Small intestine (tissue), 7 donors: ENCODE measurements at regions not wholly inside any gene's neighbourhood (a gene's known extent, or its start where the extent isn't known, plus 50 kb on each side); places are given as distances from the start of the nearest gene placed in this dataset.
A peak's percentile ranks its signal among the peaks of the same experiment; 100 is the strongest.

Experiments
- DNase-seq, 2 donors: peaks; one replicate each; pipeline versions ENCODE4 v3.0.0 to v3.0.0-alpha.2; 2013
- FAIRE-seq: peaks from 2 replicates; lab custom pipeline; 2012; peaks lifted over from hg19 to GRCh38; lab: Jason Lieb, UNC
- H3K27ac ChIP-seq, 3 donors: one replicate each; pipeline ENCODE4 v1.5.1; 2013; ENCODE audit warnings: low read length in 2 of 3, mild to moderate bottlenecking in 2 of 3, control low read depth in 1 of 3, inconsistent platforms in 1 of 3, low read depth in 1 of 3, moderate library complexity in 1 of 3
- H3K27me3 ChIP-seq, 3 donors: one replicate each; pipeline ENCODE4 v1.6.1; 2013; ENCODE audit warnings: low read length in 3 of 3, inconsistent platforms in 1 of 3; ENCODE audit not compliant: control insufficient read depth in 3 of 3, insufficient read depth in 3 of 3
- H3K36me3 ChIP-seq, 3 donors: one replicate each; pipeline ENCODE4 v1.6.1; 2013; ENCODE audit warnings: low read length in 3 of 3, inconsistent platforms in 1 of 3, low read depth in 1 of 3, mild to moderate bottlenecking in 1 of 3, moderate library complexity in 1 of 3; ENCODE audit not compliant: control insufficient read depth in 3 of 3, insufficient read depth in 2 of 3
- H3K4me1 ChIP-seq, 3 donors: one replicate each; pipeline ENCODE4 v1.6.1; 2013; ENCODE audit warnings: low read length in 2 of 3, inconsistent platforms in 1 of 3, low read depth in 1 of 3, mild to moderate bottlenecking in 1 of 3, moderate library complexity in 1 of 3; ENCODE audit not compliant: control insufficient read depth in 3 of 3, insufficient read depth in 2 of 3
- H3K4me3 ChIP-seq, 3 donors: one replicate each; pipeline ENCODE4 v1.5.1; 2013; ENCODE audit warnings: low read length in 3 of 3, control low read depth in 1 of 3, inconsistent platforms in 1 of 3, low read depth in 1 of 3, mild to moderate bottlenecking in 1 of 3, moderate library complexity in 1 of 3
- H3K9me3 ChIP-seq, 2 donors: one replicate each; pipeline ENCODE4 v1.6.1; 2013; ENCODE audit warnings: low read depth in 1 of 2, low read length in 1 of 2; ENCODE audit not compliant: control insufficient read depth in 2 of 2, insufficient read depth in 1 of 2
- WGBS, 3 donors: extraction: QIAGEN DNeasy Blood & Tissue Kit; methylation state at CpG; one replicate each; pipeline ENCODE4 v1.1.7; 2013; 5-methylcytosine and 5-hydroxymethylcytosine counted together
- donor health status: healthy with polysubstance abuse.
- donor health status: control.
- donor health status: control.
- donor health status: Bipolar disorder and iron deficiency.
- donor health status: healthy.

DNA sequence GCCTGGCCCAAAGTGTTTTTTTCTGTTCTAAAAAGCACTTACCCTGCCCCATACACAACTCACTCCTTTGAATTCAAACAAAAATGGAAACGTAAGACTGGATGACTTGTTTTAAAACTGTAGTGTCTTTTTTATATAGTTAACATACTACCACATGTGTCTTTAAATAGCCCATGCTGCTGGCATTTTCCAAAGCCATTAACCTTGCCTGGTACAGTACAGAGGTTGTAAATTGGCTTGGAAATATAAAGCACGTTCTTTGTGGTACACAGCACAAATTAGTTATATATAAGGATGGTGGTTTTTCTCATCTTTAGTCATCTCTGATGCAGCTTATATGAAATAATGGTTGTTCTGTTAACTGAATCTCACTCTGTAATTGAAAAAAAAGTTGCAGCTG is 519.7 kb upstream of the ZNF608 start:
- Histone ChIP-seq H3K4me1 (no peaks in the 10 kb centered on the region), H3K9me3 (no peaks in the 10 kb centered on the region), H3K36me3 (no peaks in the 10 kb centered on the region), H3K27me3 (no peaks in the 10 kb centered on the region), H3K27ac (no peak overlapping the region), H3K4me3 (no peak overlapping the region)
- FAIRE-seq, result no peak
- WGBS, 3 donors, result 87 to 90% (median 88%) methylated on average over 2 of the region's 2 CpGs
- no peak for DNase-seq

DNA sequence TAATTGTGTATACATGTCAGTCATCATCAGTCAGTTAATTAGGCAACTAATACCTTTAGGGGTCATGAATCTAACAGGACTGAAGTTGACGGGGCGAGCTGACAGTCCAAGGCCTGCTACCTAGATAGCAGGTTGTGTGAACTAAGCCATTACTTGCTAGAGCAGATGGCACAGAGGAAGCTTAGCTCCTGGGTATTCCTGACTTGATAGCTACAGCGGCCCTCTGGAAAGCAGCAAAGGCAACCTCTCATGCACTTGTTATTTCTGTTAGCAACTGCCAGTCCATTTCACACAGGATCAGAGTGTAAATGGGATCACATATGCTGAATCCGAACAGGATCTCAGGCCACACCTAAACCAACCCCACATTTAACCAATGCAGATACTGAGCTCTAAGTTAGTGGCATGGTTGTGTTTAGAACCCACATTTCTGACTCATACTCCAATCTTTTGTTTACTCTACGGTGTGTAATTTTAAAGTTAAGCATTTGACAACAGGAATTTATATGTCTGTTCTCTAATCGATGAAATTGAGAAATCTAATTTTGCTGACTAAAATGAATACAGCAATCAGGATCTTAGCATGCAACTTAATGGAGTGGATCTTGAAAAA is 521.3 kb upstream of the ZNF608 start:
- Histone ChIP-seq H3K9me3 (no peaks in the 10 kb centered on the region), H3K27me3 (no peaks in the 10 kb centered on the region), H3K27ac (no peak overlapping the region), H3K4me1 (no peaks in the 10 kb centered on the region), H3K36me3 (no peaks in the 10 kb centered on the region), H3K4me3 (no peak overlapping the region)
- DNase-seq, result no peak
- FAIRE-seq, result no peak
- 91 to 95% (median 92%) methylated on average over 6 of the region's 6 CpGs for WGBS, 3 donors

DNA sequence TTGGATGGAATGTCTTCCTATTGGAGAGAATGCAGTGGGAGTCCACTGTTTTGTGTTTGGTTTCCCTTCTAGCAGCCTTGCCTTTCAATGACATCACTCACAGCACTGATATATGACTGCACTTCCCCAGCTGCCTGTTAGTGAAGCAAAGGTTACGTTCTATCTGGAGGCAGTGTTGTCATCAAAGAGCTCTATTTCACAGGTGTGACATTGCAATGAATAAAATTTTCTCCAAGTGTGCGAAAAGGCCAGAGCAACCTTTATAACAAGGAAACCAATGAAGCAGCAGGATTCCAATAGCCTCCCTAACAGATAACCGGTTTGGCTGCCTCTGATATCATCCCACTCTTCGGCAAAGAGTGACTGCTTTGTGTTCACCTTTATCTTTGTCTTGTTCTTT is 523.5 kb upstream of the ZNF608 start:
- FAIRE-seq, result no peak
- Histone ChIP-seq H3K9me3 (no peaks in the 10 kb centered on the region), H3K27me3 (no peaks in the 10 kb centered on the region), H3K27ac (no peak overlapping the region), H3K4me3 (no peak overlapping the region), H3K36me3 (no peaks in the 10 kb centered on the region), H3K4me1 (no peaks in the 10 kb centered on the region)
- peak; percentile 33 to 62 for DNase-seq
- 18 to 68% (median 43%) methylated on average over 4 of the region's 4 CpGs for WGBS, 3 donors

DNA sequence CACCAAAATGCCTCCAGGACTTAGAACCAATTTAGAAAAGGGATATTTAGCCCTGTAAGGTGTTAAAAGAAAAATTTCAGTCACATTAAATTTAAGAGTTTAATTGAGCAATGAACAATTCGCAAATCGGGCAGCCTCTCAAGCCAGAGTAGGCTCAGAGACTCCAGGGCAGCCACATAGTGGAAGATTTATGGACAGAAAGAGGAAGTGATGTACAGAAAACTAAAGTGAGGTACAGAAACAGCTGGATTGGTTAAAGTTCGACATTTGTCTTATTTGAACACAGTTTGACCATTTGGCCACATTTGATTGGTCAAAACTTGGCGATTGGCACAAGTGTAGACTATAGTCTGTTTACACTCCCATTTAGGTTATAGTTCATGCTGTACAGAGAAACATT is 525.9 kb upstream of the ZNF608 start:
- WGBS, 3 donors, result 81 to 85% (median 83%) methylated on average over 4 of the region's 4 CpGs
- Histone ChIP-seq H3K4me1 (no peaks in the 10 kb centered on the region), H3K36me3 (no peaks in the 10 kb centered on the region), H3K9me3 (no peaks in the 10 kb centered on the region), H3K27me3 (no peaks in the 10 kb centered on the region), H3K4me3 (no peak overlapping the region), H3K27ac (no peak overlapping the region)
- FAIRE-seq (no peak), DNase-seq (no peak)

DNA sequence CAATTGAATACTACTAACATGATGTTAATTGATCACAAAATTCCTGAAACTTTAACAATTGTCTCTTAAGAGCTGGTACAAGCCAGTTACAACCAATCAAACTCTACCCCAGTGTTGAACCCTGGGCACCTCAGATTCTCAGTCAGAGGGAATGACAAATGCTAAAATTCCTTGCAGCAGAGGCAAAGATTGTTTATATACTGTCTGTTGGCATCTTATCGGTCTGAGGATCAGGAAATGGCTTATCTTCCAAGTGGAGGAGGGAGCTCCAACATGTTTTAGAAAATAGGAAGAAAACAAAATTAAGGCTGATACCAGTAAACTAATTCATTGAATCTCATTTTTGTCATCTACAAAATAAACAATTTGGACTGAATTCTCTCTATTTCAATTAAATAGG is 527.8 kb upstream of the ZNF608 start:
- DNase-seq (no peak), FAIRE-seq (no peak)
- H3K4me3 ChIP-seq, result no peak overlapping the region
- no peaks in the 10 kb centered on the region for H3K9me3 ChIP-seq
- H3K4me1 ChIP-seq, result no peaks in the 10 kb centered on the region
- H3K27ac ChIP-seq, result no peak overlapping the region
- no peaks in the 10 kb centered on the region for H3K27me3 ChIP-seq
- H3K36me3 ChIP-seq, result no peaks in the 10 kb centered on the region
- WGBS, 3 donors, result 63 to 94% (median 73%) methylated on average over 1 of the region's 1 CpG

DNA sequence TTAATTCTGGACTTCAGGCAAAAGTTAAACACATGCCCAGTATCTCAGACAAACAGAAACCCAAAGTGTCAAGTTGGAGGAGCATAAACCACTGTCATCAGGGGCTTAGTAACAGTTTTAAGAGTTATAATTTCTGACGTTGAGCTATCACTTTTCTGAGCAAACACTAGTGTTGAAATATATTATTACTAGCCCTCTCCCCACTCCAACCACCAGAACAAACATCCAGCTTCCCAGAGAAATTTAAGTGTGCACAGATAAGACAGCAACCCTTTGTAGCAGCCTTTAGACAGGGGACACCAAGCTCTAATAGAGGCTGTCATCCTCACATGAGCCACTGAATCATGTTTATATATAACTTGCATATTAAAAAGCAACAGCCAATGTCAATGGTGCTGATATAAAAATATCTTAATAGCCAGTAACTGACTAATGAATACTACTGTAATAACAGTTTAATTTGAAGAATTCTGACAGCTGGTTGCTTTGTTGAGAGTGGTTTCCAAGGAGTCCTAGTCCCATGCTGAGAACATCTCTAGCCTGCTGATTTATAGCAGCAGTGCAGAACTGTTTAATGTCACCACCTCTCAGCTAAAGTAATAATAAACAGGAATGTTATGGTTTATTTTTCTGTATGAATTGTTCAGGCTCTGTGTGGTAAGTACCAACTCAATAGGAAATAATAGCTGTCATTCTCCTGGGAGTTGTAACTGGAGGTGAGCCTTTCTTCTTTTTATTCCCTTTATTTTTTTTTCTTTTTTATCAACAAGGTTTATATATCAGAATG is 528.7 kb upstream of the ZNF608 start:
- Histone ChIP-seq H3K27ac (no peak overlapping the region), H3K4me3 (no peak overlapping the region), H3K27me3 (no peaks in the 10 kb centered on the region), H3K36me3 (no peaks in the 10 kb centered on the region), H3K9me3 (no peaks in the 10 kb centered on the region), H3K4me1 (no peaks in the 10 kb centered on the region)
- FAIRE-seq (no peak), DNase-seq (no peak)
- 45 to 63% (median 53%) methylated on average over 1 of the region's 1 CpG for WGBS, 3 donors

DNA sequence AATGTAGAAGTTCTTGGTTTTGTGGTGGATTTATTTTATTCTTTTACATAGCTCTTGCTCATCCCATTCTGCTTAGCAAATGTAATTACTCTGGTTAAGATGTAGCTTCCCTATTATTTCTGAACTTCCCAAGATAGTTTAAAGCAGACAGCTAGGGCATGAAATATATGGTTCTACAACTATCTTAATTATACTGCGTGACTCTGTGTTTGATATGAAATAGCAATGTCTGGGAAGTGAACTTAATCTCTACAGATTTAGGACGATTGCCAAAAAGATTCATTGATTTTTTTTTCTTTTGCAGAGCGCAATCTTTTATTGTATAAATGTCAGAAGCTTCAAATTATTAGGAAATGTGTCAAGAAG is 529.3 kb upstream of the ZNF608 start:
- no peaks in the 10 kb centered on the region for H3K27me3 ChIP-seq
- H3K9me3 ChIP-seq, result no peaks in the 10 kb centered on the region
- no peak overlapping the region for H3K4me3 ChIP-seq
- DNase-seq (no peak), FAIRE-seq (no peak)
- 70 to 75% (median 72%) methylated on average over 3 of the region's 3 CpGs for WGBS, 3 donors
- no peaks in the 10 kb centered on the region for H3K4me1 ChIP-seq
- H3K27ac ChIP-seq, result no peak overlapping the region
- no peaks in the 10 kb centered on the region for H3K36me3 ChIP-seq

DNA sequence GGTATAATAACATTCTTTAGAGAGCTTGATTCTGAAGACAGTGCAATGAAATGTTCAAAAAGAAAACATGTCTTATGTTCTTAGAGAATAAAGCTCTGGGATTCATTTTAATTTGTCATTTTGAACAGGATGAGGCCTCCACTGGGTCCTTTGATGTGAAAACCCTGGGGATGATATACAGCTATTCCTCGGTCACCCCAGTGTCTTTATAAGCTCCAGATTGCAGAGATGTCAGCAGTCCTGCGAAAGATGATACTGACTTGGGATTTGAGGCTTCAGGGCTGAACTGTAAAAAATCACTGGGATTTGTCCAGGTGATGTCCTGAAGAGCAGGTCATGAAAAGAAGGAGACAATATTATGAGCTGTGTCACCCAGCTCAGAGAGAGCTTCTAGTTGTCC is 529.7 kb upstream of the ZNF608 start:
- 93 to 94% (median 94%) methylated on average over 2 of the region's 2 CpGs for WGBS, 3 donors
- Histone ChIP-seq H3K27ac (no peak overlapping the region), H3K4me1 (no peaks in the 10 kb centered on the region), H3K27me3 (no peaks in the 10 kb centered on the region), H3K36me3 (no peaks in the 10 kb centered on the region), H3K9me3 (no peaks in the 10 kb centered on the region), H3K4me3 (no peak overlapping the region)
- DNase-seq (no peak), FAIRE-seq (no peak)
